ENCODE measurements at regions not wholly inside any gene's neighbourhood (a gene's known extent, or its start where the extent isn't known, plus 50 kb on each side); places are given as distances from the start of the nearest gene placed in this dataset.

DNA sequence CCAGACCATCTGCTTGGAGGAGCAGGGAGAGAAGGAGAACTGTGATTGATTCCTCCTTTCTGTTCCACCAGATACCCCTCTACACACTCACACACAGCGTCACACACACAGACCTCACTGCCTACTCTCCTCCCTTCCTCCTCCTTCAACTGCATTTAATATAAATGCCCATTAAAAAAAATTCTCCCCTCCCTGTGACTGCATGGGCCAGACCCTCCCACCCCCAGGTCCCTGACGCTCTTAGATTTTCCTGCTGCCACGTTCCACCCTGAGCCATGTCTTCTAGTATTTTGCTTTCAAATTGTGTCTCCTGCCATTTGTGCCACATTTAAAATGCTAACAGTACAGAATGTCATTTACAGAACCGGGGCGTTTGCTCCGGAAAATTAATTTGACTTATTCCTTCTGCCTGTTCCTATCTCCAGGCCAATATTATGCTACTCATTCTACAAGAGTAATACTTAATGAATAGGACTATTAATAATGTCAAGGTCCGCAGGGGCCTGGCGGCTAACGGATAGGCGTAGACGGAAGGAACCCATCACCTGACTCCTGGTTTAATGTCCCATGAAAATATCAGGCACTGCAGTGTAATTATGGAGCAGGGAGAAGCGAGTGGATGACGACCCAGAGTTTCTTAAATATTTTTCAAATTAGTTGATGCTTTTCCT is 100.2 kb downstream of the MRM1 start:
- Mint-ChIP-seq H3K9me3 (ENCODE audit: low read depth) (no peaks in the 10 kb centered on the region), H3K27me3 (ENCODE audit: low read depth) (peaks cover 54% of the 10 kb centered on the region), H3K4me1 (ENCODE audit: low read depth) (peaks cover 4% of the 10 kb centered on the region), H3K27ac (ENCODE audit: unreplicated experiment) (no peak overlapping the region), H3K4me3 (ENCODE audit: unreplicated experiment) (no peak overlapping the region), H3K36me3 (ENCODE audit: low read depth) (no peaks in the 10 kb centered on the region)
- peak; percentile 11 for DNase-seq (ENCODE audit: low spot score)
- TF ChIP-seq, protein P1, sequence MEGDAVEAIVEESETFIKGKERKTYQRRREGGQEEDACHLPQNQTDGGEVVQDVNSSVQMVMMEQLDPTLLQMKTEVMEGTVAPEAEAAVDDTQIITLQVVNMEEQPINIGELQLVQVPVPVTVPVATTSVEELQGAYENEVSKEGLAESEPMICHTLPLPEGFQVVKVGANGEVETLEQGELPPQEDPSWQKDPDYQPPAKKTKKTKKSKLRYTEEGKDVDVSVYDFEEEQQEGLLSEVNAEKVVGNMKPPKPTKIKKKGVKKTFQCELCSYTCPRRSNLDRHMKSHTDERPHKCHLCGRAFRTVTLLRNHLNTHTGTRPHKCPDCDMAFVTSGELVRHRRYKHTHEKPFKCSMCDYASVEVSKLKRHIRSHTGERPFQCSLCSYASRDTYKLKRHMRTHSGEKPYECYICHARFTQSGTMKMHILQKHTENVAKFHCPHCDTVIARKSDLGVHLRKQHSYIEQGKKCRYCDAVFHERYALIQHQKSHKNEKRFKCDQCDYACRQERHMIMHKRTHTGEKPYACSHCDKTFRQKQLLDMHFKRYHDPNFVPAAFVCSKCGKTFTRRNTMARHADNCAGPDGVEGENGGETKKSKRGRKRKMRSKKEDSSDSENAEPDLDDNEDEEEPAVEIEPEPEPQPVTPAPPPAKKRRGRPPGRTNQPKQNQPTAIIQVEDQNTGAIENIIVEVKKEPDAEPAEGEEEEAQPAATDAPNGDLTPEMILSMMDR (IDR thresholded peaks at IDR 0.05): no peak

DNA sequence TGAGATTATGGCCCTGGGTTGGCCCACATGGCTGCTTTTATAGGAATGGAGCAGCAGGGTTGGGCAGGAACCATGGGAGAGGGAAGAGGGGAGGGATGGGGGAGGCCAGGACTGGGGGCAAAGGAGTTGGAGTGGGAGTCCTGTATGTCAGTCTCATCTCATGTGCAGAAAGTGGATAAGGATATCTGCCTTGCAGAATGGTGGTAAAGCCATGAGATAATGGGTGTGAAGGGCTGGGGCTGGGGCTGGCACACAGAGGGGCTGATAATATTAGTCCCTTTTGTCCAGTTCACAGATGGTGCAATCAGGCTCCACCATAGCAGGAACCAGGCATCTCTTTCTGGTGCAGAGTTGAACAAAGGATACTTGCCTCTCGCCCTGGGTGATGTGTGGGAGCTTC is 101.3 kb downstream of the MRM1 start:
- TF ChIP-seq, protein P1 (IDR thresholded peaks at IDR 0.05): no peak
- no peaks in the 10 kb centered on the region for H3K36me3 Mint-ChIP-seq (ENCODE audit: low read depth)
- no peak overlapping the region for H3K27ac Mint-ChIP-seq (ENCODE audit: unreplicated experiment)
- DNase-seq (ENCODE audit: low spot score): peak; percentile 35
- H3K9me3 Mint-ChIP-seq (ENCODE audit: low read depth): no peaks in the 10 kb centered on the region
- no peak overlapping the region for H3K4me3 Mint-ChIP-seq (ENCODE audit: unreplicated experiment)
- peaks cover 4% of the 10 kb centered on the region for H3K4me1 Mint-ChIP-seq (ENCODE audit: low read depth)
- H3K27me3 Mint-ChIP-seq (ENCODE audit: low read depth): peaks cover 49% of the 10 kb centered on the region

DNA sequence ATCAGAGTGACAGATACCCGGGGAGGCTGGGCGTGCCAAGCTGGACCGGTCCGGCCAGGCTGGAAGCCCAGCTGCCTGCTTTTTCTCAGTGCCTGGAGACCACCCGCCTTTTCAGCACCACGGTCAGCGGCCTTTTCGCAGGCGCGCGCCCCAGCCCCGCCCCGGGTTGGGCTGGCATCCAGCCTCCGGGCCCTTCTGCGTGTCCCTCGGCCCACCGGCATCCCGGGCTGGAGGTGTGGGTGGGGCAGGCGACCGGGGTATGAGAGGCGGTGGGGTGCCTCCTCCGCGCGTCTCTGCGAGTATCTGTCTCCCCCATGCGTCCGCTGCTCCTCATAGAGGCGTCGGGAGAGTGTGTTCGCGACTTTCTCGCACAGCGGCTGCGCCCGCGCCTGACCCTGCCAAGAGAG is 102.5 kb downstream of the MRM1 start:
- peaks cover 42% of the 10 kb centered on the region for H3K27me3 Mint-ChIP-seq (ENCODE audit: low read depth)
- H3K4me1 Mint-ChIP-seq (ENCODE audit: low read depth): peaks cover 4% of the 10 kb centered on the region
- no peak overlapping the region for H3K27ac Mint-ChIP-seq (ENCODE audit: unreplicated experiment)
- H3K36me3 Mint-ChIP-seq (ENCODE audit: low read depth): no peaks in the 10 kb centered on the region
- TF ChIP-seq, protein P1 (IDR thresholded peaks at IDR 0.05): peak; percentile 30
- H3K4me3 Mint-ChIP-seq (ENCODE audit: unreplicated experiment): peak overlapping the region; percentile 19
- peak; percentile 93 for DNase-seq (ENCODE audit: low spot score)
- H3K9me3 Mint-ChIP-seq (ENCODE audit: low read depth): no peaks in the 10 kb centered on the region

DNA sequence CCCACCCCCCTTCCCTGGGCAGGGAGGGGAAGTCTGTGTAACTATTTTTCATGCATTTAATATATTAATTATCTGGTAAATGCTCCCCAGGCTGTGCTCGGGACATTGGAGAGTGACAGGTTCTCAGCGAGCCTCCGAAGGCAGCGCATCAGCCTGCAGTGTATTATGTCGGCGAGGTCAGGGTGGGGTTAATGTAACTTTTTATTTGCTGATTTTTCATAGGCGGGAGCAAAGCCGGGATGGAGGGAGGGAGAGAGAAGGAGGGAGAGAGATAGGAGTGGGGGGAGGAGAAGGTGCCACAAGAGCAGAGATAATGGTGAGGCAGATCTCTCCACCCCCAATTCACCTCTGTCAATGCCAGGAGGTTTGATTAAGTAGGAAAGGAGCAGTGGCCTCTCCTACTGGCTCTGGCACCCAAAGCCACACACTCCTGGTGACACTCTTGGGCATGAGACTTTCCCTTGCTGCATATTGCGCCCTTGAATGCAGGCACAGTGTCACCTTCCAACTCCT is 104.0 kb downstream of the MRM1 start:
- peaks cover 42% of the 10 kb centered on the region for H3K27me3 Mint-ChIP-seq (ENCODE audit: low read depth)
- TF ChIP-seq, protein P1 (IDR thresholded peaks at IDR 0.05): no peak
- peak; percentile 11 for DNase-seq (ENCODE audit: low spot score)
- H3K9me3 Mint-ChIP-seq (ENCODE audit: low read depth): no peaks in the 10 kb centered on the region
- H3K4me1 Mint-ChIP-seq (ENCODE audit: low read depth): peaks cover 4% of the 10 kb centered on the region
- H3K4me3 Mint-ChIP-seq (ENCODE audit: unreplicated experiment): no peak overlapping the region
- H3K36me3 Mint-ChIP-seq (ENCODE audit: low read depth): no peaks in the 10 kb centered on the region
- H3K27ac Mint-ChIP-seq (ENCODE audit: unreplicated experiment): no peak overlapping the region

DNA sequence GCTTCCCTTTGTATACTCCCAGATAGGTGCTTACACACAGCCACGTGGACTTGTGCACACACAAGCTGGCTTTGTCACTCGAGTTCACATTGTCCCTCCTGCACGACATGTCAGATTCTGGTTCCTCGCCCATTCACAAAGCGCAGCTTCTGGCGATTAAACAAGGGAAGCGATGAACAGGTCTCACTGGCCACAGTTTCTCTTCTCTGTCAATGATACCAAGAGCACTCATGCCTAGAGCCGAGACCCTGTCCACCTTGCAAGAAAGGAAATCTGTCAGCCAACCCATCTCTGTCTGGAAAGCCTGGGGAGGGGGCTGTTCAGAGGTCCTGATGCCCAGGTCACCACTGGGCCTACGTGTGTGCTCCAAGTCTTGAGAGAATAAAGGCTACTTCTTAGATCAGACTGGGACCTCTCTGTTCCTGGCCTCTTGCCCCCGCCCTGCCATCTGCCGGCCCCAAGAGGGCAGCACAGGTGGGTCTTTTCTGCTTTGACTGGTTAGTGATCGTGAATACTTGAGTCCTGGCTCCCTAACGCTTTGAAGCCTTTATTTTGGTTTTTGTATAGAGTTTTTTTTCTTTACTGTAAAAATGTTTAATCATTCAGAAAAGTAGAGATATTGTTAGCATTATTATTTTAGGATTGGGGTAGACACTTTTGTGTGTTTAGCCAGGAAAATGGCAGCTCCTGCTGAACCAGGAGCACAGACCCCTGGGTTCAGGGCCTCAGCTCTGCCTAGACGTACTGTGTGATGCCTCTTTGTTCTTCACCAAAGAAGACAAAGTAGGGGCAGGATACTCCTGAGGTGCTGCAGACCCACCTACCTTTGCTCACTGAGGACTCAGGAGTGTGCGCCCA is 104.7 kb downstream of the MRM1 start:
- H3K4me3 Mint-ChIP-seq (ENCODE audit: unreplicated experiment): no peak overlapping the region
- TF ChIP-seq, protein P1 (IDR thresholded peaks at IDR 0.05): peak; percentile 72
- H3K27ac Mint-ChIP-seq (ENCODE audit: unreplicated experiment): no peak overlapping the region
- H3K36me3 Mint-ChIP-seq (ENCODE audit: low read depth): no peaks in the 10 kb centered on the region
- H3K27me3 Mint-ChIP-seq (ENCODE audit: low read depth): peaks cover 39% of the 10 kb centered on the region
- H3K4me1 Mint-ChIP-seq (ENCODE audit: low read depth): peaks cover 4% of the 10 kb centered on the region
- H3K9me3 Mint-ChIP-seq (ENCODE audit: low read depth): no peaks in the 10 kb centered on the region
- DNase-seq (ENCODE audit: low spot score): peak; percentile 34
